ENCODE measurements at regions not wholly inside any gene's neighbourhood (a gene's known extent, or its start where the extent isn't known, plus 50 kb on each side); places are given as distances from the start of the nearest gene placed in this dataset.
"Not testable (repeated sequence)": the region's sequence is repeated elsewhere in the genome, so short reads cannot be mapped to it uniquely, and the experiment has no call there.

DNA sequence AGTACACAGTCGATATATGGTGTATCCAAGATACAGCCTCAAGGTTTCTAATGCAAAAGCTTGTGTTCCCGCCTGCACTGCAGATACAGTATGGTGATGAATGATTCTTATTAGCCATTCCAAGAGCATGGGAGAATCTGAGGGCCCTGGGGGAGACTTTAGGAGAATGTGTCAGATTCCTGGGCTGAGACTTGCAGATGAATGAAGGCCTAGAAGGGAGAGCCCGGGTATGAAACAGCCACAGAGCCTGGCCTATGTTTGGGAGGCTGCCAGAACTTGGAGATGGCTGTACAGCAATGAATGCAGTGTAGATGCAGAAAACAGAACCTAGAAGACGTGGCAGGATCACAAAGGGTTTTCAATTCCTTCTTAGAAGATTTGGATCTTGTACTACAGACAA, 510.7 kb downstream of the HAPSTR1 start:
- no peak for DNase-seq
- no peak overlapping the region for H3K4me3 ChIP-seq (ENCODE audit: insufficient read depth, low read depth, low read length)
- H3K36me3 ChIP-seq (replicated peaks; ENCODE audit: control insufficient read depth, insufficient read depth, low read length): no peaks in the 10 kb centered on the region
- no peaks in the 10 kb centered on the region for H3K27me3 ChIP-seq (ENCODE audit: control insufficient read depth, insufficient read depth, low read length)

DNA sequence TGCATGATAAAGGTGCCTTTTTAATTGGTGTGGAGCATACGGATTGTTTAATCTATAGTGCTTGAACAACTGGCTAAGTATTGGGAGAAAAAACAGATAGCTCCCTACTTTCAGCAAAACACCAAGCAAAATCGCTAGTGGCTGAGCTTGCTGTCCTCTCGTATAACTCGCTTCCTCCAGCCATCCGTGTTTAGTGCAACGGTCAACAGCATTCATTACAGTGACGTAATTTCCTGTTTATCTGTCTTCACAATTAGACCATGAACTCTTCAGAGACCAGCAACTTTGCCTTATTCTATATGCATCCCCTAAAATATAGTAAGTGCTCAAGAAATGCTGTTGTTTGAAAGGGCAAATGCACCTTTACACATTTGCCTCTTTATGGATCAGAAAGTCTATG, 511.9 kb downstream of the HAPSTR1 start:
- H3K36me3 ChIP-seq (replicated peaks; ENCODE audit: control insufficient read depth, insufficient read depth, low read length): no peaks in the 10 kb centered on the region
- no peaks in the 10 kb centered on the region for H3K27me3 ChIP-seq (ENCODE audit: control insufficient read depth, insufficient read depth, low read length)
- no peak overlapping the region for H3K4me3 ChIP-seq (ENCODE audit: insufficient read depth, low read depth, low read length)
- DNase-seq: no peak

DNA sequence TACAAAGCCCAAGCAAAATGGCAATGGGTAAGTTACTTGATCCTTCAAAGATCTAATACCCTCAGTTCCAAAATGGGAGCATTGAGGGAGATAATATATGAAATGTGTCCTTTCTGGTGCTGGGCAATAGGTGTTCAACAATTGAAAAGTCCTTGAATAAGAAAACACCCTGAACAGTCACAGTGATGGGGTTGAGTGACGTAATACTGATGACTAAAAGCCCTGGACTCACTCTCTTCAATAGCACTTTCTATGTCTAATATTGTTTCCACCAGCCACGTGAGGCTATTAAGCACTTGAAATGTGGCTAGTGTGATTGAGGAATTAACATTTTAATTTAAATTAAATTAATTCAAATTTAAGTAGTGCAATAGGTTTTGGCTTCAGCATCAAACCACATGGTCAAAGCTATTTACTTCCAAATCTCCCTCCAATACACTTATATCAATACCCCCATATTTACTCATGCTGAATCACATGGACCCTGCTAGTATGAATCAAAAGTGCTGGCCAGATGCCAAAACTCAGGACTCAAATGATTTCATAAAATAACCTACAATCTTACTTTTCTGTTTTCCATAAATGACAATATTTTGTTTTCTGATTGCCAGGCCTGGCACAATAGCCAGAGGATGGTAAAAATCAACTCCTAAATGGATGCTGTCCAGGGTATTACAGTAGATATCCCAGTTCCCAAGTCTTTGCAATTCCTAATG, 516.2 kb downstream of the HAPSTR1 start:
- Histone ChIP-seq H3K36me3 (replicated peaks; ENCODE audit: control insufficient read depth, insufficient read depth, low read length) (no peaks in the 10 kb centered on the region), H3K27me3 (ENCODE audit: control insufficient read depth, insufficient read depth, low read length) (no peaks in the 10 kb centered on the region), H3K4me3 (ENCODE audit: insufficient read depth, low read depth, low read length) (no peak overlapping the region)
- no peak for DNase-seq

DNA sequence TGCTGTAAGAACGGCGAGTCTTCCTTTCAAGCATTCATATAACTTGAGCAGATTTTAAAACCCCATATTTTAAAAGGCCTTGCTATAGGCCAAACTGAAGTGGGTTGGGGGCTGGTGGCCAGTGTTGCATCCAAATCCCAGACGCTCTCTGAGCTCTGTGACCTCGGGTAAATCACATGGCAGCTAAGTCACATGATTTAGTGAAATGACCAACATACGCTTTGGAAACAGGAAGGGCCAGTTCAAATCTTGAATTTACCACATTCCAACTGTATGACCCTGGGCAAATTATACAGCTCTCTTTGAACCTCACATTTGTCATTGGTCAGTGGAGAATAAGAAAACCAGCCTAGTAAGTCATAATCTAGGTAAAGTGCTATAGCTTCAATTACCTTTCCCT, 519.3 kb downstream of the HAPSTR1 start:
- H3K36me3 ChIP-seq (replicated peaks; ENCODE audit: control insufficient read depth, insufficient read depth, low read length): no peaks in the 10 kb centered on the region
- no peak for DNase-seq
- H3K27me3 ChIP-seq (ENCODE audit: control insufficient read depth, insufficient read depth, low read length): no peaks in the 10 kb centered on the region
- H3K4me3 ChIP-seq (ENCODE audit: insufficient read depth, low read depth, low read length): no peak overlapping the region

DNA sequence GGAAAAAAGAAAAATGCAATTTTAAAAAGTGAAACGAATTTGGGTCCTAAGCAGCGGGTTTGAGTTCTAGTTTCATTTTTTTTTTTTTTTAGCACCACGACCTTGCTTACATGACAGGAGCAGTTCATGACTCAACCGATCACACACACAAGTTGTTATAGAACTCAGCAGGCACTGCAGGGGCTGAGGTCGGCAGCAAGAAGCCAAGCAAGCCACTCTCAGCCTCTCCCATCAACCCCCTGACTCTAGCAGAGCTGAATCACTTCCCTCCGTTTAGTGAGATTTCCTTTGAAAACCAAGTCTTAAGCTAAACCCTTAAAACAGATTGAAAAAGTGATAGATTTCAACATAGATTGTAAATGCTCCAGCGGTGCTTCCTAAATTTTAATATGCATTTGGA, 520.8 kb downstream of the HAPSTR1 start:
- Histone ChIP-seq H3K4me3 (ENCODE audit: insufficient read depth, low read depth, low read length) (no peak overlapping the region), H3K36me3 (replicated peaks; ENCODE audit: control insufficient read depth, insufficient read depth, low read length) (no peaks in the 10 kb centered on the region), H3K27me3 (ENCODE audit: control insufficient read depth, insufficient read depth, low read length) (no peaks in the 10 kb centered on the region)
- DNase-seq: peak; percentile 3

DNA sequence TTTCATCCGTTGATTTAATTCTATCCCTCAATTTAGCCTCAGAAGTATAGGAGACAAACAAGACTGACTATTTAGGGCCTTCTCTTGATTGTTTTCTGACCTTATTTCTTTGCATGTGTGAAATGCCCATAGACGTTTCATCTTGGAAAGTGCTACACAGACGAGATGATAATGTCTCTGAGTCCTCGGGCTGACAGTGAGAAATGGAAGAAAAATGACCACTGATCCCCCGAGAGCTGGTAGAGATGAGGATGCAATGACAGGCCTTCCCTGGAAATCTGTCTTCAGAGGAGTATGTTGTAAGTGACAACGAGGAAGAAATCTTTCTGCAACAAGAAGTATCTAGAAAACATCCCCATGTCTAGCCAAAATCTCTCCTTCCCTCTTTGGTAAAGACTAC, 522.9 kb downstream of the HAPSTR1 start:
- H3K36me3 ChIP-seq (replicated peaks; ENCODE audit: control insufficient read depth, insufficient read depth, low read length): no peaks in the 10 kb centered on the region
- H3K27me3 ChIP-seq (ENCODE audit: control insufficient read depth, insufficient read depth, low read length): no peaks in the 10 kb centered on the region
- no peak overlapping the region for H3K4me3 ChIP-seq (ENCODE audit: insufficient read depth, low read depth, low read length)
- DNase-seq: no peak

DNA sequence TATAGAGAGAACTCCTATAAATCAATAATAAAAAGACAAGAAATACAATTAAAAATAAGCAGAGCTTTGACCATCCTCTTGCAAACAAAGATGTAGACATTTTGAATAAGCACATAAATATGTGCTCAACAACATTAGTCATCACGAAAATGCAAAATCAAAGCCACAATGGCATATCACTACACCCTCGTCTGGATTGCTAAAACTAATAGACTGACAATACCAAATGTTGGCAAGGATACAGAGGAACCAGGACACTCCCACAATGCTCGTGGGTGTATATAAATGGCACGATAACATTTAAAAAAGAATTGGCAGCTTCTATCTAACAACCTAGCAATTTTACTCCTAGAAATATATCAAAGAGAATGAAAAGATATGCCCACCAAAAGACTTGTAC, 530.8 kb downstream of the HAPSTR1 start:
- Histone ChIP-seq H3K4me3 (ENCODE audit: insufficient read depth, low read depth, low read length) (no peak overlapping the region), H3K36me3 (replicated peaks; ENCODE audit: control insufficient read depth, insufficient read depth, low read length) (no peaks in the 10 kb centered on the region), H3K27me3 (ENCODE audit: control insufficient read depth, insufficient read depth, low read length) (no peaks in the 10 kb centered on the region)
- DNase-seq: no peak

DNA sequence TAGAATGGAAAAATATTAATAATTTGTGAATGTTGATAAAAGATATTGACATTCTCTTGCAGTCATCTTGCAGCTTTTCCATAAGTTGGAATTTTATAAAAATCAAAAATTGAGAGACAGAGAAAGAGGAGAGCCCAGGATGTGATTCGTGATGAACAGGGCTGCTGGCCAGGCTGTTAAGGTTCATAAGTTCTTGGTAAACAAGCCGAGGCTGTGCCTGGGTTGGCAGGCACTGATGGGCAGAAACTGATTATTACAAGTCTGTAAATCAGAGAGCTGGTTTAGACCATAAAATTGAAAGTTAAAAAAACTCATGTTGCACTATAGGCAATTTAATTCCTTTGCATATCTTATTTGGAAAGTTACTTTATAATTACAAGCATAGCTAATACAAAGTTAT, 533.7 kb downstream of the HAPSTR1 start:
- H3K4me3 ChIP-seq (ENCODE audit: insufficient read depth, low read depth, low read length): no peak overlapping the region
- no peaks in the 10 kb centered on the region for H3K36me3 ChIP-seq (replicated peaks; ENCODE audit: control insufficient read depth, insufficient read depth, low read length)
- no peaks in the 10 kb centered on the region for H3K27me3 ChIP-seq (ENCODE audit: control insufficient read depth, insufficient read depth, low read length)
- DNase-seq: no peak

DNA sequence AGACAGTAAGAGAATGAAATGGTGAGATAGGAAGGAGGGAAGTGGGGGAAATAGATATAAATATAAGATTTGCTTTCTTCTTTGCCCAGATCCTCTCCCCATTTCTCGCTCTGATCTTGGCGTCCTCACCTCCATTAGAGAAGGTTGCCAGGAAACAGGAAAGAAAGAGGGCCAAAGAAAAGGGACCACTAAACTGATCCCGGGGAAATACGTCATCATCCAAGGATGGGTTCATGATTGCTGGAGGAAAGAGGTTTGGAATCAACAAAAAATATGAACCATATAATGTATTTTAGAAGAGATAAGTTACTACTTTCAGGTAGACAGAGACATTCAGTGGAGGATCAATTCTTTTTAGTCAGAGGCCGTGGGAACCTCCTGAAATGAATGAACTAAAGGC, 536.0 kb downstream of the HAPSTR1 start:
- Histone ChIP-seq H3K36me3 (replicated peaks; ENCODE audit: control insufficient read depth, insufficient read depth, low read length) (no peaks in the 10 kb centered on the region), H3K4me3 (ENCODE audit: insufficient read depth, low read depth, low read length) (no peak overlapping the region), H3K27me3 (ENCODE audit: control insufficient read depth, insufficient read depth, low read length) (no peaks in the 10 kb centered on the region)
- no peak for DNase-seq

DNA sequence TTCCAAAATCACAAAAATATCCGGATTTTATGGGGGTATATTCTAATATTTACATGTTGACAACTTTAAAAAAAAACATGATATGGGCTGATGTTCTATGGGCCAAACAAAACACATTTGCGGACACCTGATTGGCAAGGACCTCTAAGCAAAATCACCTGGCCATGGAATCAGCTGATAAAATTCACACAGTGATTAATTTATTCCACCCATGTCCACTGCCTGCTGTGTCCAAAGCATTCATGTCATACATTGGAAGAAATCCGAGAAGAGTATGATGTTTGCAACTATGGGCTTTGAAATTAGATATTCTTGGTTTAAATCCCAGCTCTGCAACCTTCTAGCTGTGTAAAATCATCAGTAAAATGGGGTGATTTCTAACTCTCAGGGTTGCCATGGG, 538.7 kb downstream of the HAPSTR1 start:
- Histone ChIP-seq H3K4me3 (ENCODE audit: insufficient read depth, low read depth, low read length) (no peak overlapping the region), H3K27me3 (ENCODE audit: control insufficient read depth, insufficient read depth, low read length) (no peaks in the 10 kb centered on the region), H3K36me3 (replicated peaks; ENCODE audit: control insufficient read depth, insufficient read depth, low read length) (no peaks in the 10 kb centered on the region; the same call in 1 of the 2 replicates)

DNA sequence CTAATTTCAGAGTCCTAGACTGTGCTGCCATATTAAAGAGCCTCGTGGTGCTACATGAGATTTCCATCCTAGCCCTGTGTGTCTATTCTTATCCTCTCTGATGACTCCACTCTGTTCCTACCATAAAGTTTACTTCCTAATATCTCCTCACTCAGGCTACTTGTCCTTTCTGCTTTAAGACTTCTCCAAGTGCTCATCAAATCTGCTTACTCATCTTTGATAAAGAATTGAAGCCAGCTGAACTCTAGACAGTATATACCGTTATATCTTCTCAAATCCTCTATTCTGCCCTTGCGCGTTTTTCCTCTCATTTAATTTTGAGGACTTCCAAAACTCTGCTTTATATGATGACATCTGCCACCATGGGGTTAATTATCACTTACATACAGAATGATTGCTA, 539.5 kb downstream of the HAPSTR1 start:
- Histone ChIP-seq H3K4me3 (ENCODE audit: insufficient read depth, low read depth, low read length) (no peak overlapping the region), H3K36me3 (replicated peaks; ENCODE audit: control insufficient read depth, insufficient read depth, low read length) (no peaks in the 10 kb centered on the region; the same call in 1 of the 2 replicates), H3K27me3 (ENCODE audit: control insufficient read depth, insufficient read depth, low read length) (no peaks in the 10 kb centered on the region)
- no peak for DNase-seq

More for the DNA sequence above, 538.7 kb downstream of the HAPSTR1 start:
- DNase-seq: no peak

DNA sequence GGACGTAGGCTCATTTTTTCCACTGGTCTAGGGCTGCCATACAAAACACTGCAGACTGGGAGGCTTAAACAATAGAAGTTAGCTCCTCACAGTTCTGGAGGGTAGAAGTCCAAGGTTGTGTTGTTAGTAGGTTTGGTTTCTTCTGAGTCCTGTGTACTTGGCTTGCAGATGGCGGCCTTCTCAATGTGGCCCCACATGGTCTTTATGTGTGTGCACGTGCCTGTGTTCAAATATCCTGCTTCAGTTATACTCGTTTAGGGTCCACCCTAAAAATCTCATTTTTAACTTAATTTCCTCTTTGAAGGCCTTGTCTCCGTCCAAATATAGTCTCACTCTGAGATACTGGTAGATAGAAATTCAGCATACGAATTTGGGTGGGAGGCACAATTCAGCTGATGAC, 542.4 kb downstream of the HAPSTR1 start:
- Histone ChIP-seq H3K27me3 (ENCODE audit: control insufficient read depth, insufficient read depth, low read length) (no peaks in the 10 kb centered on the region), H3K36me3 (replicated peaks; ENCODE audit: control insufficient read depth, insufficient read depth, low read length) (no peaks in the 10 kb centered on the region; the same call in 1 of the 2 replicates), H3K4me3 (ENCODE audit: insufficient read depth, low read depth, low read length) (no peak overlapping the region)
- no peak for DNase-seq

DNA sequence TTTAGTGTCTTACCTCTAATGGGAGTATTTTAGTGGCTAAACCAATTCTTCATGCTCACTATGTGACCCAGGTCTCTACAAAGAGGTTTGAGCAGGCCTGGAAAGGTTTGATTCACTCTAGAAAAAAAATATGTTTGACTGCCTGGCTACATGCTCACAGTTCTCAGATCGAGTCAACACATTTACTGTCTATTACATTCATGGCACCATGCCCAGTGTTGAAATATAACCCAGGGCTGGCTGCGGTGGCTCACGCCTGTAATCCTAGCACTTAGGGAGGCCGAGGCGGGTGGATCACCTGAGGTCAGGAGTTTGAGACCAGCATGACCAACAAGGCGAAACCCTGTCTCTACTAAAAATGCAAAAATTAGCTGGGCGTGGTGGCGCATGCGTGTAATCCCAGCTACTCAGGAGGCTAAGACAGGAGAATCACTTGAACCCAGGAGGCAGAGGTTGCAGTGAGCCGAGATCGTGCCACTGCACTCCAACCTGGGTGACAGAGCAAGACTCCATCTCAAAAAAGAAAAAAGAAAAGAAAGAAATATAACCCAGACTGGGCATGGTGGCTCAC, 543.8 kb downstream of the HAPSTR1 start:
- not testable (repeated sequence) for H3K4me3 ChIP-seq (ENCODE audit: insufficient read depth, low read depth, low read length); DNase-seq; H3K36me3 ChIP-seq (replicated peaks; ENCODE audit: control insufficient read depth, insufficient read depth, low read length); H3K27me3 ChIP-seq (ENCODE audit: control insufficient read depth, insufficient read depth, low read length)

DNA sequence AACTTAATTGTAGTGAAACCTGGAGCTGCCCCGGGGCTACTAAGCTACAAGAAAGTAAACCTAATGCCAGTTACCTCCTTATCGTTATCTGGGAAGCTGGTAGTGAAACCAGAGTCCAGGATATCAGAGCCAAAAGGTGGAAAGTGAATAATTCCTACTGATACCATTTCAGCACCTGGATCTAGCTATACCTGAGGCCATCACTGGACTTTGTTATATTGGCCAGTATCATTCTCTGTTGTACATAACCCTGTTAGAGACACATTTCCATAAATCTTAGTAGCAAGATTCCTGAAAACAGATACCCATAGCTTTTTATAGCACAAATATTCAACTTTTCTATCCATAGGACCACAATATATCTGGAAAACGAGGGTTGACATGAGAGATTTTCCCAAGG, 538.0 kb downstream of the GRIN2A start:
- Histone ChIP-seq H3K4me3 (ENCODE audit: insufficient read depth, low read depth, low read length) (no peak overlapping the region), H3K36me3 (replicated peaks; ENCODE audit: control insufficient read depth, insufficient read depth, low read length) (no peaks in the 10 kb centered on the region), H3K27me3 (ENCODE audit: control insufficient read depth, insufficient read depth, low read length) (no peaks in the 10 kb centered on the region)
- DNase-seq: no peak

DNA sequence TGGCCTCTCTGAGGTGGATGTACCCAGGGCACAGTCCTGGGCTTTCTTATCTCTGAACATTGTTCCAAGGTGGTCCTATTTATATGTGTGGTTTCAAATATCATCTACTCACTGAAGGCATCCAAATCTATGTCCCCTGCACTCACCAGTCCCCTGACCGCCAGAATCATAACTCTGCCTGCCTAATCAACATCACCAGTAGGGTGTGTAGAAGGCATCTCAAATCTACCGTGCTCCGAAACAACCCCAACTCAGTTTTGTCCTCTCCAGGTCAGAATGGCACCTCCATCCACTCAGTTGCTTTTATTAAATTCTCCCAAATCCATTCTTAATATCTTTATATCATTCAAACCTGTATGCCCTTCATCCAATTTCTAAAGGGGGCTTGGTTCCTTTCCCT, 536.3 kb downstream of the GRIN2A start:
- DNase-seq: no peak
- H3K36me3 ChIP-seq (replicated peaks; ENCODE audit: control insufficient read depth, insufficient read depth, low read length): no peaks in the 10 kb centered on the region
- H3K4me3 ChIP-seq (ENCODE audit: insufficient read depth, low read depth, low read length): no peak overlapping the region
- no peaks in the 10 kb centered on the region for H3K27me3 ChIP-seq (ENCODE audit: control insufficient read depth, insufficient read depth, low read length)
